ENCODE measurements at regions not wholly inside any gene's neighbourhood (a gene's known extent, or its start where the extent isn't known, plus 50 kb on each side); places are given as distances from the start of the nearest gene placed in this dataset.

DNA sequence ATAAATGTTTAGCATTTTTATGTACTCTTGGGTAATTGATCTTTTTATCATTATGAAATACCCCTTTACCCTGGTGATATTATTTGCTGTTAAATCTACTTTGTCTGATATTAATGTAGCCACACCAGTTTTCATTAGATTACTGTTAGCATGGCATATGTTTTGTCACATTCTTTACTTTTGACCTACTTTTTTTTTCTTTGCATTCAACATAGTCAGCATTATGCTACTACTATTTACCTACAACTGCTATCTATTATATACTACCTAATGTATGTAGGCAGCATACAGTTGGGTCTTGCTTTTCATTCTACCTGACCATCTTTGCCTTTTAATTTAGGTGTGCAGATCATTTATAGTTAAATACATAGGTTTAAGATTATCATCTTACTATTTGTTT lies 1429.6 kb upstream of the ALCAM start:
- no peak for DNase-seq (ENCODE audit: low spot score in 2 of 2)
- no peak for ATAC-seq
- Mint-ChIP-seq H3K36me3 (no peaks in the 10 kb centered on the region), H3K9me3 (peaks cover 9 to 11% of the 10 kb centered on the region in 2 donors), H3K27ac (no peak overlapping the region)

DNA sequence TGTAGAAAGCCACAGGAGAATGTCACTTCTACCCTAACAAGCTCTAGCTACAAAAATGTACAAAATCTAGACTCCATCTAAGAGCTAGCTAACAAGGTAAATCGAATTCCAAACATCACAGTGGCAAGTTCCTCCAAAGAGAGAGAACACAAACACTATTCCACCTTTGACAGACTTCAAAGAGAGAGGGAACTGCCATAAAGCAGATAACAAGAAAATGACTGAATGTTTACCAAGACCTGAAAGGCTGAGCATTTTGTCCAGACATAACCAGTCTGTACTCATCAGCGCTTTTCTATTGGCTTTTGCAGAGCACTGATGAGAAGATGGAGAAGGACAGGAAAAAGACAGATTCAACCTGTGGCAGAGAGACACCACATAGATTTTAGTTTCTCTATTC lies 1419.6 kb upstream of the ALCAM start:
- H3K9me3 Mint-ChIP-seq = no peaks in the 10 kb centered on the region
- no peak for DNase-seq (ENCODE audit: low spot score in 2 of 2)
- H3K27ac Mint-ChIP-seq = no peak overlapping the region
- H3K36me3 Mint-ChIP-seq = no peaks in the 10 kb centered on the region
- ATAC-seq = no peak

DNA sequence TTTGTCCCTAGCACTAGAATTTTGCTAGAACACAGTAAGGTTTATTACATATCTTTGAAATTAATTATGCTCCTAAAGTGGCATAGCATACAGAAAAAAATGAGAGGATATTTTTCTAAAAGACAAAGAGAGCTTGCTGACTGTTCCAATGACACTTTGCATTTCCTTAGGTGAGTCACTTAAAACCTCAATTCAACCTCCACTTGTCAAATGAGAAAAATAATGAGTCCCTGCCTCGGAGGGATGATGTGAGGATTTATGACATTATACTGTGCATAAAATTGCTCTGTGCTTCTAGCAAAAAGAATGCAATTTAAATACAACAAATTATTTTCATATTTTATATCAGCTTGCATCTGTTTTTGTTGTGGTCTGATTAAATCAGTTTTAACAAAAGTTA lies 1417.0 kb upstream of the ALCAM start:
- Mint-ChIP-seq H3K27ac (no peak overlapping the region), H3K9me3 (peaks cover 3% of the 10 kb centered on the region in 2 donors), H3K36me3 (no peaks in the 10 kb centered on the region)
- DNase-seq (ENCODE audit: low spot score in 2 of 2) (no peak), ATAC-seq (no peak)

DNA sequence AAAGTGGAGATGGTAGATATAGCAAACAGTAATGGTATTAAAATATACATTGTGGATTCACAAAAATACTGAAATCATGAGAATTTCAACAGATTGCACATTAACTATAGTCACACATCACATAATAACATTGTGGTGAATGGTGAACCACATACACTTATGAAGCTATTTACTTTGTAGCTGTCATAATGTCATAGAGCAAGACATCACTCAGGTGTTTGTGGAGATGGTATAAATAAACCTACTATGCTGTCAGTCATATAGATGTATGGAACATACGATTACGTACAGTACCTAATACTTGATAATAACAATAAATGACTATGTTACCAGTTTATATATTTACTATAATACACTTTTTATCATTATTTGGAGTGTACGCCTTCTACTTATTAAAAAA lies 1416.0 kb upstream of the ALCAM start:
- ATAC-seq (no peak), DNase-seq (ENCODE audit: low spot score in 2 of 2) (no peak)
- Mint-ChIP-seq H3K27ac (no peak overlapping the region), H3K36me3 (no peaks in the 10 kb centered on the region), H3K9me3 (peaks cover 3% of the 10 kb centered on the region in 2 donors)

DNA sequence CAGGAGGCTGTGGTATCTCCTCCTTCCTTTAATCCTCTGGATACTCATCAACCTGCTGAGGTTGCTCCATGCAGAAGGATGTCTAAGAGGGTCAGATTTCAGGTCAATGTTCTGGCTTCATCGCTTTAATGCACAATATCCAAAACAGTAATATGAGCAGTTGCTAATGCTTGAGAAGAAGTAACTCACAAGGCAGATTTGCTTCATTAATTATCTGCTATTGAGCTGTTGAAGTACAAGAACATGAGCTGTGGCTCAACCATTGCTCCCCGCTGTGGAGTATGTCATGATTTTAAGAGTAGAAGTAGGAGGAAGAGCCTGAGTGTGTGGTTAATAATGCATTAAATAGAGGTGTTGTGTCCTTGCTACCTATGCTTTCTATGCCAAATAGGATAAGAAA lies 1412.9 kb upstream of the ALCAM start:
- Mint-ChIP-seq H3K9me3 (peaks cover 7 to 13% of the 10 kb centered on the region in 2 donors), H3K27ac (no peak overlapping the region), H3K36me3 (no peaks in the 10 kb centered on the region)
- no peak for DNase-seq (ENCODE audit: low spot score in 2 of 2)
- ATAC-seq = no peak

DNA sequence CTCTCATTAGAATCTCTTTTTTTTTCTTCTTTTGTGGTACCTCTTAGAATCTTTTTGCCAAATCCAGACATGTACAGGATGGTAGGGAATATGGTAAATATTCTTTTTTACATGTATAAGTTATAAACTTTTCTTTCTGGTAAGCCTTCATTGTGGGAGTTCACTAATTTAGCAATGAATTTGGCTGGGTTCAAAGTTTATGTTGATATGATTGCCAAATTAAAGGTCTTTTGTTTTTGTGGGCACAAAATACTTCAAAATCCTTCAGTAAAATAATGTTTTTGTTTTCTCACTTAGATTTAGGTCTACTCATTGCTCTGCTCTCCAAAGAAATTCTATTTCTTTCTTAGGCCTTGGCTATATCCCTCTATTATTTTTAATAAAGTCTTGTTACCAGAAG lies 1405.9 kb upstream of the ALCAM start:
- ATAC-seq (no peak), DNase-seq (ENCODE audit: low spot score in 2 of 2) (no peak)

DNA sequence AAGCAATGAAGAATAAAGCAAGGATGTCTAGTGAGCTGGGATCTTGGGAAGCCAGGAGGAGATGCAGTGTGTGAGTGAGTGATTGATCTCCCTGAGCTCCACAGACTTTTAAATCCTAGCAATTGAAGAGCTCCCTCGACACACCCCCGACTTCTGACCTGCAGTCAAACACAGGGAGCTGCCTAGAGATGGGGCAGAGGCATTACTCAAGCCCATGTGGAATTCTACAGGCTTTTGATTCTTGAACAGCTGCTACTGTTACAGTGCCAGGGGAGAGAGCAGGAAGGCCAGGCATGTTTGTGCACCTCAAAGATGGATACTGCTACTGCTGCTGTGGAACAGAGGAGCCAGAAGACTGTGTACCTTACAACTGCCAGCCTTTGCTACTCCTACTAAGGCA lies 1403.1 kb upstream of the ALCAM start:
- H3K36me3 Mint-ChIP-seq = no peaks in the 10 kb centered on the region
- H3K9me3 Mint-ChIP-seq = peaks cover 10% of the 10 kb centered on the region in 2 donors
- ATAC-seq (no peak), DNase-seq (ENCODE audit: low spot score in 2 of 2) (no peak)
- no peak overlapping the region for H3K27ac Mint-ChIP-seq

More for the DNA sequence above, 1405.9 kb upstream of the ALCAM start:
- Mint-ChIP-seq H3K27ac (no peak overlapping the region), H3K36me3 (no peaks in the 10 kb centered on the region), H3K9me3 (peaks cover 14 to 19% of the 10 kb centered on the region in 2 donors)

DNA sequence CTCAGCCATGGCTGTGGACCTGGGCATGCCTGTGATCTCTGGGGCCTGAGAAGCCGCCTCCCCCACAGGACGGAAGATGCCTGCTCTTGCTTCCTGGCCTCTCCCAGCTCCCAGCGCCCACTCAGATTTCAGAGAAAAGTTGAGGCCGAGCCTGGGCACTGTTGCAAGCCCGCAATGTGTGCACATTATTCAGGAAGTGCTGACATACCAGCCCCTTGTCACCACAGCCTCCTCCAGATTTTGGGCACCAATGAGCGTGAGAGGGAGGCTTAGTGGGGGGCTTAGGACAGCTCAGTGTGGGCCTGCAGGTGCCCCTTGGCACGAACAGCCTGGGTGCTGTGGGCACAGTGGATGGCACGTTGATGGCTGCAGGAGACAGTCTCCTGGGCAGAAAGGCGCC lies 1400.9 kb upstream of the ALCAM start:
- ATAC-seq = no peak

DNA sequence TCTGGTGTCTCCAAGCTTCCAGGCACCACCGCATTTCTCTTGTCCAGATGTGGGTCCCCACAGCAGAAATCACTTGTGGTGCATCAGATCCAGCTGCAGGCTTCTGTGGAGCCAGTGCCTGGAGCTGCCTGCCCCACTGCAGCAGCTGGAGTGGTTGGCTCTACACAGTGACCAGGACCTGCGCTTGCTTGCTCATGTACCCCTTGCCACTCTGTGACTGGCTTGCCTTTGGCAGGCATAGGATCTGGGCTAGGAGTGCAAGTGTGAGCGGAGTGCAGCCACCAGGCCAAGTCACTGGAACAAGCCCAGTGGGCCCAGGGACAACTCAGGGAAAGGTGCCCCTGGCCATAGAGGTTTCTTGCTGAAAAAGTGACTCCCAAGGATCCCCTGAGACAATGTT lies 1400.0 kb upstream of the ALCAM start:
- DNase-seq (ENCODE audit: low spot score in 2 of 2) = no peak
- no peaks in the 10 kb centered on the region for H3K36me3 Mint-ChIP-seq
- H3K27ac Mint-ChIP-seq = no peak overlapping the region
- H3K9me3 Mint-ChIP-seq = peaks cover 13 to 14% of the 10 kb centered on the region in 2 donors
- no peak for ATAC-seq

More for the DNA sequence above, 1400.9 kb upstream of the ALCAM start:
- H3K9me3 Mint-ChIP-seq = peaks cover 13% of the 10 kb centered on the region in 2 donors
- no peaks in the 10 kb centered on the region for H3K36me3 Mint-ChIP-seq
- DNase-seq (ENCODE audit: low spot score in 2 of 2) = no peak
- H3K27ac Mint-ChIP-seq = no peak overlapping the region

DNA sequence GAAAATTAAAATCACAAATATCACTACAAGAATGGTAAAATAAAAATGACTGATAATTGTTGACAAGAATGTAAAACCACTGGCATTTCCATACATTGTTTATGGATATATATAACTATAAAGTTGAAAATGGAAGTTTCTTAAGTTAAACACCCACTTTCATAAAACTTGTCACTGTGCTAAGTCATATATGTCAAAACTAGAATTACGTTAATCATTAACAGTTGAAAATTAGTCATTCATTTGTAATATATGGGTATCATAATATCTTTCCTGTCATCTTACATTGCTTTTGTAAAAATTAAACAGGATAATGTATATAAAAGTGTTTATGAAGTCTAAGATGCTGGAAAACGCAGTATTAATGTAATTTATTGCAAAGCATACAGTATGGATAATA lies 1398.6 kb upstream of the ALCAM start:
- no peak for ATAC-seq
- DNase-seq (ENCODE audit: low spot score in 2 of 2) = no peak
- H3K36me3 Mint-ChIP-seq = no peaks in the 10 kb centered on the region
- H3K27ac Mint-ChIP-seq = no peak overlapping the region
- peaks cover 14 to 17% of the 10 kb centered on the region in 2 donors for H3K9me3 Mint-ChIP-seq

DNA sequence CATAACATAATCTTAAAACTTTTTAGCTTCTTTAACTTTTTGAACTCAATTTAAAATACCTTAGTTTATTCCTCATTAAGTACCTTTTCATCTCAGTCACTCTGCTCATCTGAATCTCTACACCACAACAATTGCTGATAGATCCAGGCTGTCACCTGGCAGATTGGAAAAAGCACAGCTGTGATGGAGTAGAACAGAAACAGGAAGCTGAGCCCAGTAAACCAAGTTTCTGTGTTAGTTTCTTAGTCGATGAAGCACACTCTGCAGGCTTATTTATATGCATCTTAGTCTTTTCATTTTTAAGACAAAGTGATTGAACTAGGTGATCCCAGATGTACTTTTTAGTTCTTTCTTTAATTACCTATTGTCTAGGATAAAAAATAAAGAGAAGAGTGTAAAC lies 1398.0 kb upstream of the ALCAM start:
- no peak overlapping the region for H3K27ac Mint-ChIP-seq
- ATAC-seq = no peak
- H3K9me3 Mint-ChIP-seq = peaks cover 13 to 14% of the 10 kb centered on the region in 2 donors
- DNase-seq (ENCODE audit: low spot score in 2 of 2) = no peak
- no peaks in the 10 kb centered on the region for H3K36me3 Mint-ChIP-seq

DNA sequence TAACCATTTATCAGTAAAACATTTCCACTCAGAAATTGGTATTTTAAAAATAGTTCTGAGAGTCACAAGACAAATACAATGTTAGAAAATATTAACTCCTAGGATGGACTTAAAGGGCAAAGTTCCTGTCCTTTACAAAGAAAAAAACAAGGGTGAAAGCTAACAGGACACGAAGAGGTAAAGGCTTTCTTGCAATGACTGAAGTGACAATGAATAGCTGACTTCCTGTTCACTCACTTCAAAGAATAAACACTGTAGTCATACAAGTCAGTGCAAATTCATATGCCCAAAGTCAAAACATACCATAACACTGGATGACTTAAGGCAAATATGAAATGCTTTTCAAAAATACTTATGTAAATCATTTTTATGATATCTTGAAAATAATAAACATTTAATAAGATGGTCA lies 1389.8 kb upstream of the ALCAM start:
- Mint-ChIP-seq H3K36me3 (no peaks in the 10 kb centered on the region), H3K27ac (no peak overlapping the region), H3K9me3 (peaks cover 4 to 10% of the 10 kb centered on the region in 2 donors)
- DNase-seq (ENCODE audit: low spot score in 2 of 2) = no peak
- ATAC-seq = no peak

DNA sequence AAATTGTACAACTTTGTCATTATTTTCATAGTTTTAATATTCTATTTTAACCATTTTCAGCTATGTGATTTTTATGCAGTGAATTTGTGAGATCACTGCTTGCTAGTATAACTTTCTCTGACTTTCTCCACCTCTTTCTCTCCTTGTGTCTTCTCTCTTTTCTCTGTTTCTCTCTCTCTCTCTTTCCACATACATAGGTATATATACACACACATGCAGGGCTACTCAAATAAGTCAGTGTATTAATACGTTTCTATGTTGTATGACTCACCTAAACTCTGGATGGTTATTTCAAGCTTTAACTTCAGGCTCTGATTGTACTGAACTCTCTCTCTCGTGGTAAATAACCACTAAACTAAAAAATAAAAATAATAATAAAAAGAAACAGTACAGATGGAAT lies 1389.3 kb upstream of the ALCAM start:
- Mint-ChIP-seq H3K27ac (no peak overlapping the region), H3K9me3 (peaks cover under 1 to 6% of the 10 kb centered on the region in 2 donors)
- ATAC-seq = no peak

DNA sequence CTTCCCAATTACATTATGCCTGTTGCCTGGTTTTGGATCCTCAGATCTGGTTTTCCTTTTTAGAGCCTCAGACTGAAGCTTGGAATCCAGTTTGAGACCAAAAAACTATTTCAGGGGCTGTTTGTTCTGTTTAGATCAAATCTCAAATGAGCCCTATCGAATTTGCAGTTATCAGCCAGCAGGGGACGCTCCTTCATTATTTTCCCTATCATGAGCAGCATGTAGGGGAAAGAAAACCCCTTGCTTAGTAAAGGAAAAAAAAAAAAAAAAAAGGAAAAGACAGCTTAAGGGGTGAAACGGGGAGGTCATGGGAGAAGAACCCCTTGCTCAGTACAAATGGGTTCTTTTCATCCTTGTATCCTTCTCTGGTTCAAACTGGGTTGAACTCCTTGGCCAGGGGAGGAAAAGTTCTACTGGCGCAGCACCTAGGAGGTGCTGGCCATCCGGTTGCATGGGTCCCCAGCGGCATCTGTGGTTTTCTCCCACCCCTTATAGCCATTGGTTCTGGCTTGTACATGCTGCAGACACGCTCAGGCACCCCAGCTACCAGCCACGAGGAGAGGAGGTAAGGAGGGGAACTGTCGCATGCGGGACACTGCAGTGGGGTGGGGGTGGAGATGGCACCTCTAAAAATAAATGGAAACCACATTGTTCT lies 1375.1 kb upstream of the ALCAM start:
- Mint-ChIP-seq H3K36me3 (no peaks in the 10 kb centered on the region), H3K27ac (peak overlapping the region in 1 of 2 donors; percentile 29), H3K9me3 (peaks cover 0 to 7% of the 10 kb centered on the region in 2 donors)
- ATAC-seq = no peak
- no peak for DNase-seq (ENCODE audit: low spot score in 2 of 2)

More for the DNA sequence above, 1389.3 kb upstream of the ALCAM start:
- no peak for DNase-seq (ENCODE audit: low spot score in 2 of 2)
- H3K36me3 Mint-ChIP-seq = no peaks in the 10 kb centered on the region

DNA sequence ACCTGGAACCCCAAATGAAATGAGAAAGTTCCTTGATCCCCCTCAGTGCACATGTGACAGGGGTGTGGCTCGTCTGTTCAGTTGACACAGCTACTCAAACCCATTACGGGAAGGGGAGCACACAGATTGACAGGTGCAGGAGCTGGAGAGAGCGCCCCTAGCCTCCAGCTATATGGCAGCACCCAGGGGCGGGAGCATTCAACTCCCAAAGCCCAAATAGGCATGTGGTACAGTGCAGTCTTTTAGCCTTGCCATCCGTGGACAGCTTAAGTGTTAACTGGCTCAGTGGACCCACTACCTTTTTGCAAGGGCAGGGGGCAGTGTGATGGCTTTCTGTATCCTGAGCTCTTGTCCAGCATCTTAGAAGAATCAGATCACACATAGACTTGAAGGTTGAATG lies 1374.2 kb upstream of the ALCAM start:
- H3K9me3 Mint-ChIP-seq = peaks cover 0 to 7% of the 10 kb centered on the region in 2 donors
- no peaks in the 10 kb centered on the region for H3K36me3 Mint-ChIP-seq
- no peak for DNase-seq (ENCODE audit: low spot score in 2 of 2)
- H3K27ac Mint-ChIP-seq = no peak overlapping the region
- ATAC-seq = no peak

DNA sequence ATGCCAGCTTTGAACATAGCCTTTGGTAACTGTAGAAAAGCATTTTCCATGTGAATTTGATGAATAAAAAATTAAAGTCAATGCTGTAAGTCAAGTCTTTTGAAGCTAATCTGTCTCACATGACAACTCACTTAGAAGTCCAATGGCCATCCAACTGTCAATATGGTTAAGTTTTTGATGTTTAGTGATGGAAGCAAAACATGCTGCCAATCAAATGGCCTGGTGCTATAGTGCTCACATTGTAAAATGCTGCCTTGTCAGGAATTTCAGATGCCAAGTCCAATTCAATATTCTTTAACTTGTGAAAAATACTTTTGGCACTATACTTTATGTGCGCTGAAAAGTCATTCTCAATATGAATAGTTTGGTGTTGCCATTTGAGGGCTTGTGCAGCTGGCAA lies 1361.8 kb upstream of the ALCAM start:
- Mint-ChIP-seq H3K36me3 (no peaks in the 10 kb centered on the region), H3K27ac (no peak overlapping the region), H3K9me3 (no peaks in the 10 kb centered on the region)
- DNase-seq (ENCODE audit: low spot score in 2 of 2) = no peak
- ATAC-seq = no peak

DNA sequence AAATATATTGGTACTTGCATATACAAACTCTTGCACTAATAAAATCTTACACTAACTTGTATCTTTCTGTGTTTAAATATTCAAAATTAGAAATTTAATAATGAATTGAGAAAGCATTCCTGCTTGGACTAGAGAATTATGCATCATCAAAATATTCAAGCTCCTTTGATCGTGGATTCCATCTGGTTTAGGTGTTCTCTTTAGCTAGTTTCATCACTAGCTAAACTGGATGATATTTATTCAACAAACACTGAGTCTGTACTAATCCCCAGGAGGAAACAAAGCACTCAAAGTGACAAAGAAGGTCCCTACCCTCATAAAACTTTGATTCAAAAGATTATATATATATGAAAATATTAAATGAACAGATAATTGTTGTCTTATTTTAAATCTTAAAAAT lies 1360.9 kb upstream of the ALCAM start:
- DNase-seq (ENCODE audit: low spot score in 2 of 2) (no peak), ATAC-seq (no peak)
- no peaks in the 10 kb centered on the region for H3K36me3 Mint-ChIP-seq
- no peaks in the 10 kb centered on the region for H3K9me3 Mint-ChIP-seq
- no peak overlapping the region for H3K27ac Mint-ChIP-seq

DNA sequence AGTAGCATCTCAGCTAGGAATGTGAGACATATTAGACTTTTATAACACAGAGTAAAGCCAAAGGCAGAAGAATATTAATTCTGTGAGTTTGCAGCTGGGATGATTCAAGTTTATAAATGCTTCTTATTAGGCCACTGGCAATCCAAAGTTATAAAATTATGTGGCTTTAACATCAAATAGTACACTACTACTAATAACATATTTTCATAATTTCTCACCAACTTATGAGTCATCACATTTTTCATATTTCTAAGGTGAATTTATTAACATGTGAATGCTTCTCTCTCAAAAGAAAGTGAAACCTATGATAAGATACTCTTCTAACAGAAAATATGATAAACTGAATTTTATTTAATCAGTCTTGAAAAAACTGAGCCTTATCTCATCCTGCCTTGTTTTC lies 1348.2 kb upstream of the ALCAM start:
- ATAC-seq (no peak), DNase-seq (ENCODE audit: low spot score in 2 of 2) (no peak)
- H3K9me3 Mint-ChIP-seq = peaks cover 24 to 27% of the 10 kb centered on the region in 2 donors
- no peak overlapping the region for H3K27ac Mint-ChIP-seq
- no peaks in the 10 kb centered on the region for H3K36me3 Mint-ChIP-seq

Data from activated naive CD4-positive, alpha-beta T cell treated with anti-CD3 and anti-CD28 coated beads, Interleukin-2, amount 50 U/mL, for 72 hours (primary cell).